ENCODE measurements at regions not wholly inside any gene's neighbourhood (a gene's known extent, or its start where the extent isn't known, plus 50 kb on each side); places are given as distances from the start of the nearest gene placed in this dataset.

DNA sequence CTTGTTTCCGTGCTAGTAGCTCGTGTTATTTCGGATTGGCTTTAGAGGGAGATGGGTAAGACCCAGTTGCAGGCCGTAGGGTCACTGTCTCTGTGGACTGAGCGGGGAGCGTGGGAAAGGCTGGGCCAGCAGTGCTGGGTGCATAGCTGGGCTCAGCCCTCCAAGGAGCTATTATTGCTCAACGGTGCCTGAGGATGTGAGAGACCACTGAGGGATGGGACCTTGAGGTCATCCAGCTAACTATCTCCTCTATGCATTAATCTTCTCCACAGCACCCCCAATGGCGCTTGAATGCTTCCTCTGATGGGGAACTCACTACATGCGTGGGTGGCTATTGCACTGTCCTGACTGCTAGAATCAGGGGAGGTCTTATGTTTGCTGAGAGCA is 126.1 kb upstream of the FOXF1 start:
- DNase-seq (ENCODE audit: low read depth) = no peak

DNA sequence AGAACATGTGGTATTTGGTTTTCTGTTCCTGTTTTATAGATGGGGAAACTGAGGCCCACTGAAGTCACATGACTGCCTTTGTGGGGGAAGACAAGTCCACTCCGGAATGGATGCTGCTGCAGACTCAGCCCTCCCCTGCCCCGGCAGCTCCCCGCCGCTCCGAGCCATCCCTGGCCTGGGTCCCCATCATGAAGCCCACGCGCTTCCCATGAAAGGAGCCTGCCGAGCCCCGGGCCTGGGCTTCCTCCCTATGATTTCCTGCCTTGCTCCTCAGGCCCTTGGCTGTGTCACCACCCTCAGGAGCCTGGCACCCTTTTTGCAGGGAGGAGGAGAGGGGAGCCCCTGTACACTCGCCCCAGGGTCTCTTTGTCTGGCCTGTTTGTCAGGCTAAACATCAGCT is 125.3 kb upstream of the FOXF1 start:
- no peak for DNase-seq (ENCODE audit: low read depth)

DNA sequence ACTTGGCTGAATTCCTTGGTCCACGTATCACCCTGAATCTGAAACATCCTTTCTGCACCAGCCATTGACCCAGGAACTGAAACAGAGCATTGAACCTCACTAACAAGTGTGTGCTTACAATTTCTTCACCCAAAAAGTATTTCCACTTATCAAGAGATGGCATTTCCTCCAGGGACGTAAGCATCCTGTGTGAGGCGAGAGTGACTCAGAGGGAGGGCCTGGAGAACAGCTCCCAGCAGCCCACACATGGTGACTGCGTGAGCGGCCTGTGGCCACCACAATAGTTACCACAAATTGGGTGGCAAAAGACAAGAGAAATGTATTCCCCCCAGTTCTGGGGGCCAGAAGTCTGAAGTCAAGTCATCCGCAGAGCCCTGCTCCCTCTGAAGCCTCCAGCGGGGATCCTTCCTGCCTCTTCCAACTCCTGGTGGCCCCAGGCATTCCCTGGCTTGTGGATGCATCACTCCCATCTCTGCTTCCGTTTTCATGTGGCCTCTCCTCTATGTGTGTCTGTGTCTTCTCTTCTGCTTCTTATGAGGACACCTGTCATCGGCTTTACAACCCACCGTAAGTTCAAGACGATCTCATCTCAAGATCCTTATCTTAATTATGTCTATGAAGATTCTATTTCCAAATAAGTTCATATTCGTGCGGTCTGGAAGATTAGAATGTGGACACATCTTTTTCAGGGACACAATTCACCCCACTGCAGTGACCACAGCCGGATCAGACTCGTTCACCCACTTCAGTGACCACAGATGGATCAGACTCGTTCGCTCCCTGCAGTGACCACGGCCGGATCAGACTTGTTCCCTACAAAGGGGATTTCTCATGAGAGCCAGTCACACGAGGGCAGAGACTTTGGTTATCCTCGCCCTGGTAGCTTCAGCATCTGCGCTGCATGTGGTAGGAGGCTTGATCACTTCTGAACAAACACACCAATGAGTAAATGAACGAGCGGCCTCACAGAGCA is 122.6 kb upstream of the FOXF1 start:
- no peak for DNase-seq (ENCODE audit: low read depth)

DNA sequence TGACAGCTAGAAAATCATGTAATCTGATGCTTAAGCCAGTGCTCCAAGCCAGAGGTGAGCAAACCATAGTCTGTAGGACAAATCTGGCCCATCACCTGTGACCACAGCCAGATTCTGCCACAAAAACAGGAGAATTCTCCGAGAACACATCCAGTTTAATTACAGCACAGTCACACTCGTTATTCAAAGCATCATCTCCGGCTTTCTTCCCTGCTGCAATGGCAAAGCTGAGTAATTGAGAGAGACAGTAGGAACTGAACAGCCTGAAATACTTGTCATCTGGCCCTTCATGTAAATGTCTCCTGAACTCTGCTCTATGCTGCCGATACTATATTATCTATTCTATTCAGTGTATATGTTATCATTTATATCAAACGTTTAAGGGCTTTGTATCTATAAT is 121.4 kb upstream of the FOXF1 start:
- no peak for DNase-seq (ENCODE audit: low read depth)

DNA sequence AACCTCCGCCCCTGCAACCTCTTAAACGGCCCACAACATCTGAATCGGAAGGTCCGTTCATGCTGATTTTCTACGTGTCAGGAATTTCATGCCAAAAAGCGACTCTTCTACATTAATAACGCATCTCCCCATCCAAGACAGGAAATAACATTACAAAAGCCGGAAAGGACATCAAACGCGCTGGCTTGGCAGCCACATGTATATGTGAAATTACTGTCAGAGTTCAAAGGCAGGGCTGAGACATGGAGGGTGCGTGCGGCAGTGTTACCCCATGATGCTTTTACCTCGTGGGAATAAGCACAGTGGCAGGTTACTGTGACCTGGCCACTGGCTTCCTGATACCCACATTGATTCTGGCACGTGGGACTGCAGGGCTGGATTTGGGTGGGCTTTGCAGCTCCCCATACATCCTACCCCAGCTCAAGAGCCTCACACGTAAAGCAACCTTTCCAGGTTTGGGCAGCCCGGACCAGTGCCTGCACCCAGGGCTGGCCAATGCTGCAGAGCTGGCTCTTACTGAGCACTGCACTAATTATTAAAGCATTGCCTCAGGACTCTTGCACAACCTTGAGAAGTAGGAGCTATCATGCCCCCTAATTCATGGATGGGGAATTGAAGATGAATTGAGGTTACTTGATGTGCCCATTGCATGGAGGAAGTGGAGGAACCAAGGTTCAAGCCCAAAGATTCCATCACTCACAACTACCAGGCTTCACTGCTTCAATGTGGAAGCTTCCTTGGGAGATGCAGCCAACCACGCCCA is 120.6 kb upstream of the FOXF1 start:
- no peak for DNase-seq (ENCODE audit: low read depth)

DNA sequence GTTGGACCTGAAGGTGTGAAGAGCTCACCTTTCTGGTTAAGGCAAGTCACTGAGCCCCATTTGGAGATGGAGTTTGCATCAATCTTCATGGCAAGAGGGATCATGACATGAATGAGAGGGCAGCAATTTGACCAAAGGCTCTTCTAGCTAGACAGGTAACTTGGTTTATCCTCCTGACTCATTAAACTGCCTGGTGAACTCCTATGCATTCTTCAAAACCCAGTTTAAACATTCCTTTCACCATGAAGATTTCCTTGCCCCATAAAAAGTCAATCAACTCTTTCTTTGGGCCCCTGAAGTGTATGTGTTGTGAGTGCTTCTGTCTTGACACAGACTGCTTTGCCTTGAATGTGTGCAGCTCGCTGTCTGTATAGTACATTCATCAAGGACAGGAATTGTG is 120.0 kb upstream of the FOXF1 start:
- DNase-seq (ENCODE audit: low read depth) = no peak

DNA sequence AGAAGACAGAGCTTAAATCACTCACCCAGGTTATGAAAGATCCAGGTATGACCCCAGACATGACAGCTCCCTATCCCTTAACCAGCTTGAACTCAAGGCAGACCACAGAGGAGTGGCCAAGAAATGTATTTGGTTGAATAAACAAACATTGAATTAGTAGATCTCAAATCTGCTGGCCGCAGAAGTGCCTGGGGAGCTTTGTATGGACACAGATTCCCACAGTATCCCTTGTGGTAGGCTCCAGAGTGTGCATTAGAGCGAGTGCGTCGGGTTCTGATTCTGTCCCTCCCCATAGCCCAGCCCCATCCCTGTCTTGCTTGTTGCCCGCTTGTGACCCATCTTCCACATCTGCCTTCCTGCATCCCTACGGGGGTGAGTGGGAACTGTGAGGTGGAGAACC is 118.8 kb upstream of the FOXF1 start:
- DNase-seq (ENCODE audit: low read depth) = no peak

DNA sequence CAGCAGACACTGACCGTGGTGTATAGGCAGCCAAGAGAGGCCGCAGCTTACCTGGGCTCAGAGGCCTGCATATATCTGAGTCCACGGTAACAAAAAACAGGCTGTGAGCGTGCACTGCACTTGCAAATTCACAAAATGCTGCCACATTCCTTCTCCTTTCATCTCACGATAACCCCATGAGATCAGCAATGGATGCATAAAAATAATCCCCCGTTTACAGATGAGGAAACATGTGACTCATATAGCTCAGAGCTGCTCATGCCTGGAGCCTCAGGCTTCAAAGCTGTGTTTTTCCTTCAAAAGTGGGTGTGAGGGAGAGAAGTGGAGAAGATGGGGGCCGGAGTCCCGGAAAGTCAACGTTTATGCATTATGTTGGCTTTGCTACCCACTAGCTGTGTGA is 118.3 kb upstream of the FOXF1 start:
- DNase-seq (ENCODE audit: low read depth) = no peak

DNA sequence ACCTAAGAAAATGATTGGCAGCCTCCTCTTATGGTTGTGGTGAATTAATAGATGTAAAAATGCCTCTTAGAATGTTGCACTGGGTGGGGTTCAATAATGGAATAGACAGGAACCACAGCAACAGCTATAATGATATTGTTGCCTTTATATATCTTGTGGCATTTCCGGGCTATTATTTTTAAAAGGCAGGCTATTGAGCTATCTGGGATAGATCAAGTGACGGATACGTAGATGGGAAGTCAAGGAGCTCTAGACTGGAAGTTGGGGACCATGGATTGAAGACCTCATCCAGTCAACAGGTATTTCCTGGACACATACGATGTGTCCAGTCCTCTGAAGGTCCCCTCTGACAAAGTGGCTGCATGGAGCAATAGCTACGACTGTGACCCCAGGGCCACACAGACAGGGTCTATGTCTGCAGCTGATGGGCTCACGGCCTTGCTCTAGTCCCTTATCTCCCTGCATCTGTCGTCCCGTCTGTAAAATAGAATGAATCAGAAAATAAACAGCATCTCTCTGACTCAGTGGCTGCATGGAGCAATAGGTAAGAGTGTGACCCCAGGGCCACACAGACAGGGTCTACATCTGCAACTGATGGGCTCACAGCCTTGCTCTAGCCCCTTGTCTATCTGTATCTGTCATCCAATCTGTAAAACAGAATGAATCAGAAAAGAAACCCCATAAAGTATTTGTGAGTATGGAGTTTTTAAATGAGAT is 117.7 kb upstream of the FOXF1 start:
- DNase-seq (ENCODE audit: low read depth) = no peak

DNA sequence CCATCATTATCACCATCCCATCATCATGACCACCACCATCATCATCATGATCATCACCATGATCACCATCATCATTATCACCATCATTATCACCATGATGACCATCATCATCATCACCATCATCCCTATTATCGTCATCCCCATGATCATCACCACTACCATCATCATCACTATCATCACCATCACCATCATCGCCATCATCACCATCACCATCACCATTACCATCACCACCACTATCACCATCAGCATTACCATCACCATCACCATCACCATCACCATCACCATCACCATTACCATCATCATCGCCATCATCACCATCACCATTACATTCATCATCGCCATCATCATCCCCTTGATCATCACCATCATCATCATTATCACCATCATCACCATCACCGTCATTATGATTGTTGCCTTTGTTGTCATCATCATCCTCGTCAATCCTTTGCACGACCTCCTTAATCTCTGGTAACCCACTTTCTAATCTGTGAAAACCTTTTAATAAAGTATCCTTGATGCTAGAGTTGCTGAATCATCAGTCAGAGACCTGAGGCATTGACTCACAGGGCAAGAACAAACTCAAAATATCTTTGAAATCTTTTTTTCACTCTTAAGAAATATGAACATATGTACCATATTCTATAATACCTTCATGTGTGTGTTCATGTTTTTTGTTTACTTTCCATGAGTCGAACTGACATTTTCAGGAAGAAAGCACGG is 116.3 kb upstream of the FOXF1 start:
- DNase-seq (ENCODE audit: low read depth) = no peak

DNA sequence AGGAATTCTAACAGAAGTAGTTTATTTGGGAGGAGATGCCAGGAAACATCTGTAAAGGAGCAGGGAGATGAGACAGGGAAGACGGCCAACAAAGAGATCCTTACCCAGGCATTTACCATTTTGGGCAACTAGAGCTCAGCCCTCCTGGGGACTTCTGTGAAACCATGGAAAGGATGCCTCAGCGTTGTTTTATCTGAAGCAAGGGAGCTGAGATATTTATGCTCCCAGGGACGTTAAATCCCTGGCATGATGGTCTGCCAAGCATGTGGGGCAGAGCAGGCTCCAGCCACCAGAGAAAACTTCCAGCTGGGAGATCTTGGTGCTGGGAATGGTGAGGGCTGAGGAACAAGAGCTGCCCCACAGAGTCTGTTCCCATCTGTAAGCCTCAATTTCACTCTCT is 114.8 kb upstream of the FOXF1 start:
- no peak for DNase-seq (ENCODE audit: low read depth)

DNA sequence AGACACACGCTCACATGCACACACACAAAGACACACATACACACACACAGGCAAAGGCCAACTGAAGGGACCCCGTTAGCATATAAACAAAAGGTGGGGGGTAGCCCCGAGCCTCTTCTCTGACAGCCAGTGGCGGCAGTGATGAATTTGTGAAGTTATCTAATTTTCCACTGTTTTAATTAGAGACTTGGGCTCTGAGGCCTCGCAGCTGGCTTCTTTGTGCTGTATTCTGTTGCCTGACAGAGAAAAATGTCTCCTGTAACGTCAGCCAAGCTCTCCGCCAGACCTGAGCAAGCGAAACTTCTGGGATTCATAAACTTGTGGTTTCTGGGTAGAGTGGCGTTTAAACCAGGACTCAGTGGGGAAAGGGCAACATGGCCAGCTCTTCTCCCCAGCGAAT is 113.9 kb upstream of the FOXF1 start:
- no peak for DNase-seq (ENCODE audit: low read depth)

DNA sequence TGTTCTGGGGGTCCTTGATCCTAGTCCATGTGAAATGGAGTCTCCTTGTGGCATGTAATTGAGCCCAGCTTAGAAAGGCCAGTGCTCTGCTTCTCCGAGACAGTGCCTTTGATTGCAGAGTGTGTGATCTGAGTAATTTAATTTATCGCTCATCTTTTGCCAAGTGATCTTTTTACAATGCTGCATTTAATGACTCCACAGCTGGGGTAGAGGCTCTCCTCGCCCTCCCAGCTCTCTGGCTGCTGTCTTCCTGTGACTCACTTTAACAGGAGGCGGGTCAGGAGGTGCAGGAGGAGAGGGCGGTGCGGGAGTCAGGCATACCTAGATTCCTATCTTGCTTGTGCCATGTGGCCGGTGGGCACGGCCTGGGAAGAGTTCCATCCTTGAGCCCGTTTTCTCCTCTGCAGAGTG is 113.4 kb upstream of the FOXF1 start:
- DNase-seq (ENCODE audit: low read depth) = no peak

DNA sequence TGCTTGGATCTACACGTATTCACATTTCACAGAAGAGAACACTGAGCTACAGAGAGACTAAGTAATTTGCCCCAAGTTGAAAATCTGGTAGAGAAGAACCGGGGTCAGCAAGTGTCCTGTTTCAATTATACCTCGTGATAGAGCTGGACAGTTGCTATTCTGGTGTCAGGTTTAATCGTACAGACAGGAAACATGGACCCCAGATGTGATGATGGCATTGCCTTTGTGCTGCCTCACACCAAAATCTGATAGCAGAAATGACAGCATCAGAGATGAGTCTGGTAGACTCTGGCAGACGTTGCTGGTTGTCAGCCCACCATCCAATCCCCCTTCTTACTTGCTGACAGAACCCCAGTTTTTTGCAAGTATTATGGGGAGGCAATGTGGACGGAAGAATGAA is 112.1 kb upstream of the FOXF1 start:
- DNase-seq (ENCODE audit: low read depth) = no peak

DNA sequence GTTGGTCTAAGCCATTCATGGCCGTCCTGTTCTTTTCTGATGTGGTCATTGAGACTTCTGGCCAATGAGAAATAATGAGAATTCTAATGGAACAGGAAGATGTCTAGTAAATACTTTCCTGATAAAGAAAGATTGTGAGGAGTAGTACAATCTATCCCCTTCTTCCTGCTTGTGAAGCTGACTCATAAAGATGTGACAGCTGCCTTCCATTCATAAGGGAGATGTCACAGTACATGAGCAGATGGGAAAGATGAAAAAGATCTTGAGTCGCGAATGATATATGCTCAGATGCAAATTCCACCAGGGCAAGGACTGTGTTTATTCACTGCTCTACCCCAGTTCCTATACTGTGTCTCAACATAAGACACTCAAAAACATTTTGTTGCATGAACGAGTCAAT is 111.7 kb upstream of the FOXF1 start:
- DNase-seq (ENCODE audit: low read depth) = no peak

DNA sequence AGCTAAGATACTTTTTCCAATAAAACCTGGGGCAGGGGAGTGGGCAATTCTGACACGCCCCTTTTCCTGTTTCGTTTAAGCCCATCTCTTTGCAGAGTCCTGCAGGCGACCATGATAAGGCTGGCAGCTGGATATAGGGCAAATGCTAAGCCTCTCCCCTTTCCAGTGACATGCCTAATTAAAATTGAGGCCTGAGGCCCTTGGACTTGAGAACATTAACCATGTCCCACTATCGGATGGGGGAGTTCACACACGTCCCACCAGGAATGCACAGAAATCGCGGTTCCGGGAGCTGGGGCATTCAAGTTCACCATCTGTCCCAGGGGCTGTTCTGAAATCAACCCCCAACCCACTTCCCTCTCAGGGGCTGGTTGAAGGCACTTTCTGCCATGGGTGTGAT is 109.2 kb upstream of the FOXF1 start:
- no peak for DNase-seq (ENCODE audit: low read depth)

DNA sequence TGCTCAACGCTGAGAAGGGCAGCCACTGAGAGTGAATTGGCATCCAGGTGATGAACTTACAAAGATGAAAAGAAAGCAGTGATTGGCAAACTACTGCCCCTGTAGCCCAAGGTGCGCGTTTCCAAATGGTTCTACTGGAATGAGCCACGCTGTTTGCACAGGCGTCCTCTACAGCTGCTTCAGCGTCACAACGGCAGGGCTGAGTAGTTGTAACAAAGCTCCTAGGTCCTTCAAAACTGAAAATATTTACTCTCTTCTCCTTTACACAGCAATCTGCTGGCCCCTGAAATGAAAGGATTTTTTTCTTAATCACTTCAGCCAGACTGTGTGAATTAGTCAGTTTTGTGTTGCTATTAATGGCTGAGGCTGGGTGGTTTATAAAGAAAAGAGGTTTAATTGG is 107.2 kb upstream of the FOXF1 start:
- no peak for DNase-seq (ENCODE audit: low read depth)

DNA sequence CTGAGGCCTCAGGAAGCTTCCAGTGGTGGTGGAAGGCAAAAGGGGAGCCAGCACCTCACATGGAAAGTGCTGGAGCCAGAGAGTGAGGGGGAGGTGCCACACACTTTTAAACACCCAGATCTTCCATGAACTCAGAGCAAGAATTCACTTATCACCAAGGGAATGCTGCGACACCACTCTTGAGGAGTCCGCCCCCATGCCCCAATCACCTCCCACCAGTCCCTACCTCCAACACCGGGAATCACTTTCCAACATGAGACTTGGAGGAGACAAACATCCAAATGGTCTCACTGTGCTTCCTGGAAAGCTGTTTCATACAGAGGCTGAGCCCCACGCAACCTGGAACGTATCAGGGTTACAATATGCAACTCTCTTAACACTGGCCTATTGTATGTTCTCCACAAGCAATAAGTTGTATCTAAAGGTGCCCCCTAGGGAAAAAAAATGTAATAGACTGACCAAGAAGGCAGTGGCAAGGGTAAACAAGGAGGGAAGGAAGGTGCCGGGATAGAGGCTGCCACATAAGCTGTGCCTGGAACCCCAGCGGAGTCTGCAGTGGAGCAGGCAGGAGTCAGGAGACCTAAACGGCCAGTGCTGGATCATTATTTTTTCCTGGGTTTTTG is 106.7 kb upstream of the FOXF1 start:
- DNase-seq (ENCODE audit: low read depth) = no peak

DNA sequence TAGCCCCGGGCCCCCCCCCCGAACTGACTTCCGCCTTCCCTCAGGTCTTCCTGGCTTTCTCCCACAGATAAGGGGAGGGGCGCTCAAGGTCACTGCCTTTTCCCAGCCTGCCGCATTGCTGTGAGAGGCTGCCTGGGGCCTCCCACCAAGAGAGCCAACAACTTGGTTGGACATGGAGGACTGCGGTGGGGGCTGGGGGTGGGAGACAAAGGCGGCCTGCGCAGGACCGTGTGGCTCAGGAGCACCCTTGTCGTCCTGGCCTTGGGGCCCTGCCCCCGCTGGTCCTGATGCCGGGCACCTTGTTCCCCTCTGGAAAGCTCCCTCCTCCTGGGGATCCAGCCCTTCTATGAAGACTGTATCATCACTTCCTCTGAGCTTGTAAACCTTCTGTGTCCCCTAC is 105.6 kb upstream of the FOXF1 start:
- no peak for DNase-seq (ENCODE audit: low read depth)

DNA sequence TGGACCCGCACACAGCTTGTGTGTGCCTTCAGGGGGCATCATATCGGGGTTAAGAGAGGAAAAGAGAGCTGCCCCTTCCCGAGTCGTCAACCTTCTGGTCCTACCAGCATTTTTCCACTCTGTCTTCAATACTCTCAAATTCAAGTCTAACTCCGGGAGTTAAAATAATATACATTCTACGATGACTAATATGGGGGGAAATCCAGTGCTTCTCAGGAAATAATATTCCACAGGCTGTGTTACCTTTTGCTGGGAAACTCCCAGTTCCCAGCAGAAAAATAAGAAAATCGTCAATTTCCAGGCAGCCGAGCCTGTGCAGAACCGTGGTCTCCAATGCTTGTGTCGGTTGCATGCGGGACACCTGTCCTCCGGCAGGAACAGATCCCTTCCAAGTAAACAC is 105.0 kb upstream of the FOXF1 start:
- DNase-seq (ENCODE audit: low read depth) = no peak

DNA sequence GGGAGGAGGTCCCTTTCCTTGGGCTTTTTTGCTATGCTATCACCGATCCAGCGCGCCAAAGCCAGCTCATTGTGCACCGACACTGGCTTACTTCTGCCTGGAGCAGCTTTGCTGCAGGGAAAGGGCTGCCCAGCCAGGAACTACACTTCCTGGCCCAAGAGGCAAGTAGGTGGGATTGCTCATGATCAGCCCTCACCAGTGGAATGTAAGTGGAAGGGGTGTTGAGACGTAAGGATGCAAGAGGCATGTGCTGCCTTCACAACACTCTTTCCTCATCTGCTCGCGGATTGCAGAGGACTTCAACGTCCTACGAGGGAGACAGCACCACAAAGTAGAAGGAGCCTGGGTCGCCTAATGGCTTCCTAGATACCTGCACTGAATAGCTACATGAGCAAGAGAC is 104.3 kb upstream of the FOXF1 start:
- no peak for DNase-seq (ENCODE audit: low read depth)

DNA sequence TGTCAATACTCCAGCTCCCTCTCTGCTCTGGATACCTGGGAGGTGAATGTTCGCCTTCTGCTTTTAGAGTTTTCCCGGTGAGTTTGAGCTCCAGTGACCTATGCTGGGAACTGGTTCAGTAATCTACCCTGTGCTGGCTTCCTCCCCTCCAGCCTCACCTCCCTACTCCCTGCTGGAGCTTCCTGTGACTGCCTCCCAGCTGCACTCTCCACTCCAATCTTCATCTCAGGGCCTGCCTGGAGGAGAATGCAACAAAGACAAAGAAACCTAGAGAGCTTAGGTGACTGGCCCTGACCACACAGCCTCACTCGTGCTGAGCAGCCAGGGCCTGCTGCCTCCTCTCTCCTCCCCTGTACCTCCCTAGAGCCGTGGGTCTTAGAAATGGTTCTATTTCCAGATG is 101.6 kb upstream of the FOXF1 start:
- no peak for DNase-seq (ENCODE audit: low read depth)

All from activated gamma-delta T cell treated with anti-CD3 and anti-CD28 coated beads, Interleukin-2, amount 50 U/mL, for 16 hours (primary cell).